ENCODE measurements at regions not wholly inside any gene's neighbourhood (a gene's known extent, or its start where the extent isn't known, plus 50 kb on each side); places are given as distances from the start of the nearest gene placed in this dataset.
"Not testable (repeated sequence)": the region's sequence is repeated elsewhere in the genome, so short reads cannot be mapped to it uniquely, and the experiment has no call there.

- no peaks in the 10 kb centered on the region for H3K4me1 ChIP-seq (replicated peaks in 1 of 4; ENCODE audit: control insufficient read depth in 3 of 4, insufficient read depth in 4 of 4, low read length in 3 of 4)
- TF ChIP-seq TAF7 (optimal IDR thresholded peaks at IDR 0.05; ENCODE audit: borderline replicate concordance, low read depth, low read length) (no peak), NRF1 (IDR thresholded peaks at IDR 0.05; ENCODE audit: low read depth, low read length) (no peak)
- H3K79me2 ChIP-seq (ENCODE audit: control insufficient read depth in 1 of 2, insufficient read depth in 2 of 2, low read length in 2 of 2), result no peaks in the 10 kb centered on the region
- H2BK5ac ChIP-seq (ENCODE audit: low read depth, low read length), result no peak overlapping the region
- H2BK120ac ChIP-seq (replicated peaks; ENCODE audit: low read depth, low read length), result no peak overlapping the region
- H3K4me3 ChIP-seq (ENCODE audit: extremely low read depth in 1 of 4, insufficient read depth in 2 of 4, low read depth in 3 of 4, low read length in 4 of 4), result no peak overlapping the region
- peaks cover 0 to 13% of the 10 kb centered on the region in 2 experiments; a peak in 2 of 4 replicates for H3K9me3 ChIP-seq (ENCODE audit: insufficient read depth in 2 of 2, low read depth in 1 of 2, low read length in 1 of 2)
- no peak overlapping the region for H3K23ac ChIP-seq (ENCODE audit: insufficient read length)
- FAIRE-seq (no peak), DNase-seq (ENCODE audit: low read depth in 1 of 2, low spot score in 2 of 2) (no peak)
- H4K5ac ChIP-seq (ENCODE audit: insufficient read length, low read depth, low read length), result no peak overlapping the region
- no peaks in the 10 kb centered on the region for H3K27me3 ChIP-seq (replicated peaks in 1 of 4; ENCODE audit: control insufficient read depth in 3 of 4, extremely low read depth in 1 of 4, insufficient read depth in 3 of 4, low read length in 3 of 4)
- CTCF ChIA-PET (ENCODE audit: partially characterized antibody), result no interaction called here
- no peak overlapping the region for H4K8ac ChIP-seq (ENCODE audit: extremely low read depth, insufficient read depth, low read length)
- no peak overlapping the region for H3K56ac ChIP-seq (replicated peaks; ENCODE audit: insufficient read length, low read depth, low read length)
- no peaks in the 10 kb centered on the region for H3K23me2 ChIP-seq (ENCODE audit: low read depth, low read length)
- no peak overlapping the region for H3K4ac ChIP-seq (replicated peaks; ENCODE audit: insufficient read length, low read depth, low read length)
- H3K27ac ChIP-seq (ENCODE audit: low read depth, low read length), result no peak overlapping the region
- no peak overlapping the region for H3K18ac ChIP-seq (ENCODE audit: extremely low read depth, low read length)
- no peak overlapping the region for H2AK5ac ChIP-seq (ENCODE audit: low read depth, low read length)
- no peak overlapping the region for H3K9ac ChIP-seq (replicated peaks in 1 of 4; ENCODE audit: extremely low read depth in 1 of 4, low read depth in 3 of 4, low read length in 3 of 4)
- H4K20me1 ChIP-seq (replicated peaks in 1 of 2; ENCODE audit: control insufficient read depth in 1 of 2, insufficient read depth in 2 of 2, low read length in 2 of 2), result no peaks in the 10 kb centered on the region
- H4K91ac ChIP-seq (replicated peaks; ENCODE audit: insufficient read length, low read length), result no peak overlapping the region
- H2BK20ac ChIP-seq (ENCODE audit: low read length), result no peak overlapping the region
- no peak overlapping the region for H2AFZ ChIP-seq (ENCODE audit: low read length)
- H3K79me1 ChIP-seq (ENCODE audit: low read depth, low read length), result no peaks in the 10 kb centered on the region
- WGBS, 2 experiments (ENCODE audit: extremely low coverage in 1 of 2, insufficient coverage in 1 of 2, insufficient read length in 1 of 2, insufficient replicate concordance in 2 of 2, low coverage in 1 of 2, low lambda C conversion rate in 2 of 2, missing lambda C conversion rate in 1 of 2), result 98% methylated on average over 26 of the region's 27 CpGs; no CpG with 5 or more reads in 1 of the 2 experiments
- H2BK15ac ChIP-seq (ENCODE audit: low read length), result no peak overlapping the region
- H3K4me2 ChIP-seq (ENCODE audit: insufficient read depth in 1 of 2, low read depth in 2 of 2, low read length in 2 of 2), result no peak overlapping the region
- no peaks in the 10 kb centered on the region for H3K36me3 ChIP-seq (ENCODE audit: control insufficient read depth in 2 of 4, insufficient read depth in 4 of 4, low read length in 3 of 4)
- H2BK12ac ChIP-seq (ENCODE audit: low read depth, low read length), result no peak overlapping the region
- POLR2A ChIA-PET (ENCODE audit: partially characterized antibody), result no interaction called here
- H3K14ac ChIP-seq (ENCODE audit: insufficient read length), result no peak overlapping the region
Observed at GRCh38 chr6:66094615-66095014, 387.6 kb upstream of the EYS start.

DNA sequence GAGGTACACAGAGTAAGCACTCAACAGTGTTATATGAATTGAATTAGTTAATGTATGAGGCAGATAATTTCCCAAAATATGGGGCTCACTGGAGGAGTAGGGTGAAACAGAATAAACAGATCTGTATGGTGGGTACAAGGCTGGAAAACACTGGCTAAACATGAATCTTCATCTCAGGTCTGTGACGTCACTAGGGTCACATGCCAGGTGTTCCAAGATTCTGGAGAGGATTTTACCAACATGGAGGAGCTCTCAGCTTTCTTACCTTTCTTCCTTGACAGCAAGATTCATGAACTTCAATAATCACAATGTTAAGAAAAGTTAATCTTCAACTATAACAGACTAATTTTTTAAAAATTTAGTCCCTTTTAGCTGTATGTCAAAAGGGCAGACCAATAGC, 385.3 kb upstream of the EYS start:
- H3K4me1 ChIP-seq (replicated peaks in 1 of 4; ENCODE audit: control insufficient read depth in 3 of 4, insufficient read depth in 4 of 4, low read length in 3 of 4); POLR2A ChIA-PET (ENCODE audit: partially characterized antibody); CTCF ChIA-PET (ENCODE audit: partially characterized antibody); H3K9ac ChIP-seq (replicated peaks in 1 of 4; ENCODE audit: extremely low read depth in 1 of 4, low read depth in 3 of 4, low read length in 3 of 4); H3K4me2 ChIP-seq (ENCODE audit: insufficient read depth in 1 of 2, low read depth in 2 of 2, low read length in 2 of 2); H3K36me3 ChIP-seq (ENCODE audit: control insufficient read depth in 2 of 4, insufficient read depth in 4 of 4, low read length in 3 of 4); H2AK5ac ChIP-seq (ENCODE audit: low read depth, low read length); H2AFZ ChIP-seq (ENCODE audit: low read length); H2BK12ac ChIP-seq (ENCODE audit: low read depth, low read length); H3K14ac ChIP-seq (ENCODE audit: insufficient read length); H4K20me1 ChIP-seq (replicated peaks in 1 of 2; ENCODE audit: control insufficient read depth in 1 of 2, insufficient read depth in 2 of 2, low read length in 2 of 2); H3K18ac ChIP-seq (ENCODE audit: extremely low read depth, low read length); H3K56ac ChIP-seq (replicated peaks; ENCODE audit: insufficient read length, low read depth, low read length); H3K79me1 ChIP-seq (ENCODE audit: low read depth, low read length); H3K23ac ChIP-seq (ENCODE audit: insufficient read length); H3K9me3 ChIP-seq (ENCODE audit: insufficient read depth in 2 of 2, low read depth in 1 of 2, low read length in 1 of 2); H4K5ac ChIP-seq (ENCODE audit: insufficient read length, low read depth, low read length); H3K27me3 ChIP-seq (replicated peaks in 1 of 4; ENCODE audit: control insufficient read depth in 3 of 4, extremely low read depth in 1 of 4, insufficient read depth in 3 of 4, low read length in 3 of 4); H3K4me3 ChIP-seq (ENCODE audit: extremely low read depth in 1 of 4, insufficient read depth in 2 of 4, low read depth in 3 of 4, low read length in 4 of 4); H2BK5ac ChIP-seq (ENCODE audit: low read depth, low read length); H2BK20ac ChIP-seq (ENCODE audit: low read length); H3K4ac ChIP-seq (replicated peaks; ENCODE audit: insufficient read length, low read depth, low read length); H2BK120ac ChIP-seq (replicated peaks; ENCODE audit: low read depth, low read length); H2BK15ac ChIP-seq (ENCODE audit: low read length); H4K91ac ChIP-seq (replicated peaks; ENCODE audit: insufficient read length, low read length); H3K79me2 ChIP-seq (ENCODE audit: control insufficient read depth in 1 of 2, insufficient read depth in 2 of 2, low read length in 2 of 2); H3K27ac ChIP-seq (ENCODE audit: low read depth, low read length); DNase-seq (ENCODE audit: low read depth in 1 of 2, low spot score in 2 of 2); H4K8ac ChIP-seq (ENCODE audit: extremely low read depth, insufficient read depth, low read length); H3K23me2 ChIP-seq (ENCODE audit: low read depth, low read length): not testable (repeated sequence)
- FAIRE-seq, result peak; percentile 24
- 100% methylated on average over 1 of the region's 1 CpG; no CpG with 5 or more reads in 1 of the 2 experiments for WGBS, 2 experiments (ENCODE audit: extremely low coverage in 1 of 2, insufficient coverage in 1 of 2, insufficient read length in 1 of 2, insufficient replicate concordance in 2 of 2, low coverage in 1 of 2, low lambda C conversion rate in 2 of 2, missing lambda C conversion rate in 1 of 2)

Measured in H1 (cell line).